H9 (cell line): ENCODE measurements at regions not wholly inside any gene's neighbourhood (a gene's known extent, or its start where the extent isn't known, plus 50 kb on each side); places are given as distances from the start of the nearest gene placed in this dataset.

Experiments used
- DNase-seq: peaks from one replicate; pipeline ENCODE4 v3.0.0-alpha.2; 2017
- H2AFZ ChIP-seq: one replicate; pipeline ENCODE4 v1.6.1; 2013; ENCODE audit warnings: mild to moderate bottlenecking, low read length, control low read depth, moderate library complexity
- H2AK5ac ChIP-seq: 2 replicates; pipeline ENCODE4 v1.6.1; 2013; ENCODE audit warnings: low read length, control low read depth, mixed read lengths; ENCODE audit not compliant: insufficient read length
- H2BK120ac ChIP-seq: one replicate; pipeline ENCODE4 v1.6.1; 2013; ENCODE audit warnings: low read depth, mild to moderate bottlenecking, low read length, control low read depth, inconsistent platforms; ENCODE audit not compliant: poor library complexity, severe bottlenecking
- H2BK12ac ChIP-seq: 2 replicates; pipeline ENCODE4 v1.6.1; 2013; ENCODE audit warnings: low read length, control low read depth, mixed read lengths, low read depth; ENCODE audit not compliant: insufficient read length
- H2BK15ac ChIP-seq: 2 replicates; pipeline ENCODE4 v1.6.1; 2013; ENCODE audit warnings: low read depth, low read length, control low read depth
- H2BK20ac ChIP-seq: one replicate; pipeline ENCODE4 v1.6.1; 2013; ENCODE audit warnings: low read depth, mild to moderate bottlenecking, low read length, control low read depth, inconsistent platforms; ENCODE audit not compliant: poor library complexity, severe bottlenecking
- H2BK5ac ChIP-seq: 2 replicates; pipeline ENCODE4 v1.6.1; 2013; ENCODE audit warnings: low read length, control low read depth, mixed read lengths; ENCODE audit not compliant: insufficient read length
- H3K14ac ChIP-seq: 2 replicates; pipeline ENCODE4 v1.6.1; 2013; ENCODE audit warnings: low read length, control low read depth; ENCODE audit not compliant: insufficient read depth
- H3K18ac ChIP-seq: 2 replicates; pipeline ENCODE4 v1.6.1; 2013; ENCODE audit warnings: low read depth, mild to moderate bottlenecking, mixed read lengths, low read length, control low read depth; ENCODE audit not compliant: insufficient read length
- H3K23ac ChIP-seq: 2 replicates; pipeline ENCODE4 v1.6.1; 2013; ENCODE audit warnings: low read length, control low read depth, mixed read lengths, low read depth; ENCODE audit not compliant: insufficient read length
- H3K23me2 ChIP-seq: 2 replicates; pipeline ENCODE4 v1.6.1; 2013; ENCODE audit warnings: low read depth, mild to moderate bottlenecking, mixed read lengths, low read length, control low read depth; ENCODE audit not compliant: insufficient read length, poor library complexity, severe bottlenecking
- H3K27ac ChIP-seq: 2 replicates; pipeline ENCODE4 v1.5.1; 2013; ENCODE audit warnings: low read length, control low read depth, mixed read lengths, low read depth; ENCODE audit not compliant: insufficient read length
- H3K27me3 ChIP-seq: 2 replicates; pipeline ENCODE4 v1.6.1; 2013; ENCODE audit warnings: low read length, control low read depth, inconsistent platforms; ENCODE audit not compliant: insufficient read depth
- H3K4ac ChIP-seq: 2 replicates; pipeline ENCODE4 v1.6.1; 2013; ENCODE audit warnings: low read depth, mild to moderate bottlenecking, control low read depth, inconsistent platforms, low read length, moderate library complexity
- H3K4me1 ChIP-seq: 2 replicates; pipeline ENCODE4 v1.6.1; 2013; ENCODE audit warnings: low read length, control low read depth, inconsistent platforms; ENCODE audit not compliant: insufficient read depth
- H3K4me2 ChIP-seq: 2 replicates; pipeline ENCODE4 v1.6.1; 2013; ENCODE audit warnings: low read length, control low read depth, mixed read lengths; ENCODE audit not compliant: insufficient read length, insufficient read depth
- H3K56ac ChIP-seq: 2 replicates; pipeline ENCODE4 v1.6.1; 2013; ENCODE audit warnings: low read depth, mild to moderate bottlenecking, mixed read lengths, low read length, control low read depth; ENCODE audit not compliant: insufficient read length
- H3K79me1 ChIP-seq: 2 replicates; pipeline ENCODE4 v1.6.1; 2013; ENCODE audit warnings: low read depth, mild to moderate bottlenecking, moderate library complexity, low read length, control low read depth, inconsistent platforms; ENCODE audit not compliant: insufficient read depth, poor library complexity, severe bottlenecking
- H3K79me2 ChIP-seq: 2 replicates; pipeline ENCODE4 v1.6.1; 2013; ENCODE audit warnings: low read length, control low read depth, inconsistent platforms; ENCODE audit not compliant: insufficient read depth
- H3K9ac ChIP-seq: 2 replicates; pipeline ENCODE4 v1.6.1; 2013; ENCODE audit warnings: low read length, control low read depth, mixed read lengths; ENCODE audit not compliant: insufficient read length; ENCODE audit errors: extremely low read depth
- H3K9me3 ChIP-seq: one replicate; pipeline ENCODE4 v1.6.1; 2013; ENCODE audit warnings: low read depth, low read length, inconsistent platforms; ENCODE audit not compliant: control insufficient read depth
- H3T11ph ChIP-seq: one replicate; pipeline ENCODE4 v1.6.1; 2013; ENCODE audit warnings: mild to moderate bottlenecking, low read length, control low read depth, inconsistent platforms
- H4K20me1 ChIP-seq: one replicate; pipeline ENCODE4 v1.6.1; 2013; ENCODE audit not compliant: control insufficient read depth, insufficient read length, insufficient read depth
- H4K5ac ChIP-seq: 2 replicates; pipeline ENCODE4 v1.6.1; 2013; ENCODE audit warnings: low read depth, mild to moderate bottlenecking, mixed read lengths, low read length, control low read depth; ENCODE audit not compliant: insufficient read length
- H4K8ac ChIP-seq: replicated peaks from 2 replicates; pipeline ENCODE4 v1.6.1; 2013; ENCODE audit warnings: low read length, control low read depth, mixed read lengths, low read depth; ENCODE audit not compliant: insufficient read length
- H4K91ac ChIP-seq: 2 replicates; pipeline ENCODE4 v1.6.1; 2013; ENCODE audit warnings: low read depth, mild to moderate bottlenecking, moderate library complexity, mixed read lengths, low read length, control low read depth; ENCODE audit not compliant: insufficient read length
- H3K27ac Mint-ChIP-seq, 3 experiments: 2 replicates in 2 of 3; 3 replicates in 1 of 3; pipeline ENCODE4 v1.8.0; 2020 to 2021; ENCODE audit warnings: mixed read lengths in 3 of 3, mild to moderate bottlenecking in 1 of 3, moderate library complexity in 1 of 3
- H3K27me3 Mint-ChIP-seq: 2 replicates; pipeline ENCODE4 v1.8.0; 2021; ENCODE audit warnings: low read depth, mild to moderate bottlenecking, moderate library complexity, mixed read lengths
- H3K36me3 Mint-ChIP-seq, 3 experiments: 2 replicates in 2 of 3; 3 replicates in 1 of 3; pipeline ENCODE4 v1.8.0; 2020 to 2021; ENCODE audit warnings: low read depth in 3 of 3, mixed read lengths in 3 of 3; ENCODE audit not compliant: insufficient read depth in 1 of 3
- H3K4me1 Mint-ChIP-seq, 2 experiments: 2 replicates each; pipeline ENCODE4 v1.8.0; 2020; ENCODE audit warnings: mixed read lengths in 2 of 2
- H3K4me3 Mint-ChIP-seq, 2 experiments: 2 replicates in 1 of 2; 3 replicates in 1 of 2; pipeline ENCODE4 v1.8.0; 2020 to 2021; ENCODE audit warnings: mild to moderate bottlenecking in 2 of 2, mixed read lengths in 2 of 2, moderate library complexity in 1 of 2
- H3K9me3 Mint-ChIP-seq, 2 experiments: 2 replicates in 1 of 2; 3 replicates in 1 of 2; pipeline ENCODE4 v1.8.0; 2020; ENCODE audit warnings: mild to moderate bottlenecking in 2 of 2, mixed read lengths in 2 of 2, moderate library complexity in 1 of 2
- WGBS: extraction: QIAGEN DNeasy Blood & Tissue Kit; methylation state at CpG from one replicate; pipeline ENCODE4 v1.1.7; 2013; ENCODE audit warnings: missing lambda C conversion rate, low lambda C conversion rate, mixed read lengths; ENCODE audit not compliant: insufficient read length; ENCODE audit errors: extremely low coverage; 5-methylcytosine and 5-hydroxymethylcytosine counted together
- TF ChIP-seq, protein P1 (sequence below): fragments of 200-600 bp; sonication (generic); conservative IDR thresholded peaks from 3 replicates; pipeline ENCODE4 v1.8.0; 2021; ENCODE audit warnings: antibody characterized with exemption, mild to moderate bottlenecking

DNA sequence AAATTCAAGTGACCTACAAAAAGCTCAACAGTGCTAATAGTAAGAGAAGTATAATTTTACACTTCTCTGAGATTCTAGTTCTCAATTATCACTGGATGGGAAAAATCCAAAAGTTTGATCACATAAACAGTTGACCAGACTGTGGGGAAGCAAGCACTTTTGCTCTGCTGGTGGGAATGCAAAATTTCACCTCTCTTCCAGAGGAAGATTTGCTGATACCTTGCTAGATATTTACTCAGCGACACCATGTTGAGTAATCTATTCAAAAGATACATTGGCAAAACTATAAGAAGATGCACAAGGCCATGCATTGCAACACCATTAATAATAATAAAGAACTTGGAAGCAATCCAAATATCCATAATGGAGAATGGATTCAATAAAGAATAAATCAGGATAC is 204.4 kb downstream of the MREG start:
- H2BK20ac ChIP-seq = no peak overlapping the region
- no peaks in the 10 kb centered on the region for H3K36me3 Mint-ChIP-seq
- no peaks in the 10 kb centered on the region for H4K20me1 ChIP-seq
- H3K27me3 ChIP-seq = no peaks in the 10 kb centered on the region
- H2AK5ac ChIP-seq = no peak overlapping the region
- H3K4me1 ChIP-seq = no peaks in the 10 kb centered on the region
- H2BK12ac ChIP-seq = no peak overlapping the region
- H4K5ac ChIP-seq = no peak overlapping the region
- no peak overlapping the region for H3K18ac ChIP-seq
- no peak overlapping the region for H3K9ac ChIP-seq
- no CpG with 5 or more reads among the region's 1 CpG for WGBS
- no peak overlapping the region for H2BK15ac ChIP-seq
- no peak overlapping the region for H4K8ac ChIP-seq
- no peak overlapping the region for H2AFZ ChIP-seq
- H3K4me1 Mint-ChIP-seq = peaks cover 18 to 19% of the 10 kb centered on the region in 2 experiments
- no peaks in the 10 kb centered on the region for H3K27me3 Mint-ChIP-seq
- DNase-seq = no peak
- no peak overlapping the region for H3K27ac ChIP-seq
- H3K79me1 ChIP-seq = no peaks in the 10 kb centered on the region
- TF ChIP-seq, protein P1, sequence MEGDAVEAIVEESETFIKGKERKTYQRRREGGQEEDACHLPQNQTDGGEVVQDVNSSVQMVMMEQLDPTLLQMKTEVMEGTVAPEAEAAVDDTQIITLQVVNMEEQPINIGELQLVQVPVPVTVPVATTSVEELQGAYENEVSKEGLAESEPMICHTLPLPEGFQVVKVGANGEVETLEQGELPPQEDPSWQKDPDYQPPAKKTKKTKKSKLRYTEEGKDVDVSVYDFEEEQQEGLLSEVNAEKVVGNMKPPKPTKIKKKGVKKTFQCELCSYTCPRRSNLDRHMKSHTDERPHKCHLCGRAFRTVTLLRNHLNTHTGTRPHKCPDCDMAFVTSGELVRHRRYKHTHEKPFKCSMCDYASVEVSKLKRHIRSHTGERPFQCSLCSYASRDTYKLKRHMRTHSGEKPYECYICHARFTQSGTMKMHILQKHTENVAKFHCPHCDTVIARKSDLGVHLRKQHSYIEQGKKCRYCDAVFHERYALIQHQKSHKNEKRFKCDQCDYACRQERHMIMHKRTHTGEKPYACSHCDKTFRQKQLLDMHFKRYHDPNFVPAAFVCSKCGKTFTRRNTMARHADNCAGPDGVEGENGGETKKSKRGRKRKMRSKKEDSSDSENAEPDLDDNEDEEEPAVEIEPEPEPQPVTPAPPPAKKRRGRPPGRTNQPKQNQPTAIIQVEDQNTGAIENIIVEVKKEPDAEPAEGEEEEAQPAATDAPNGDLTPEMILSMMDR = peak; percentile 58
- no peak overlapping the region for H4K91ac ChIP-seq
- H2BK120ac ChIP-seq = no peak overlapping the region
- no peak overlapping the region for H3K4me2 ChIP-seq
- H3K9me3 ChIP-seq = no peaks in the 10 kb centered on the region
- no peak overlapping the region for H3K27ac Mint-ChIP-seq
- no peak overlapping the region for H3T11ph ChIP-seq
- H3K9me3 Mint-ChIP-seq = no peaks in the 10 kb centered on the region
- H3K56ac ChIP-seq = no peak overlapping the region
- H3K23ac ChIP-seq = no peak overlapping the region
- no peak overlapping the region for H3K4me3 Mint-ChIP-seq
- no peak overlapping the region for H3K14ac ChIP-seq
- no peaks in the 10 kb centered on the region for H3K79me2 ChIP-seq
- H3K23me2 ChIP-seq = no peaks in the 10 kb centered on the region
- no peak overlapping the region for H2BK5ac ChIP-seq
- H3K4ac ChIP-seq = no peak overlapping the region
